IMR-90 (cell line): ENCODE measurements at regions not wholly inside any gene's neighbourhood (a gene's known extent, or its start where the extent isn't known, plus 50 kb on each side); places are given as distances from the start of the nearest gene placed in this dataset.
A peak's percentile ranks its signal among the peaks of the same experiment; 100 is the strongest.

Experiments used
- ATAC-seq: fragments of 200-7000 bp; cut with Tn5 transposase; 2 replicates; pipeline ENCODE4 v1.9.1; 2020; ENCODE audit warnings: low read depth, mild to moderate bottlenecking, moderate library complexity
- BruUV-seq: library from RNA; stranded (reverse); fragments of 400-500 nt; replicated peaks from 2 replicates; lab custom pipeline; 2021; lab: Mats Ljungman, UMichigan
- CTCF ChIA-PET: fragments of 300-600 bp; formaldehyde crosslinking; extraction: SDS; loops from one replicate; lab custom pipeline; 2021; ENCODE audit warnings: antibody characterized with exemption; lab: Yijun Ruan, JAX
- POLR2A ChIA-PET: fragments of 300-600 bp; sonication (Branson Sonifier 250); formaldehyde crosslinking; loops from one replicate; lab custom pipeline; 2022; ENCODE audit warnings: antibody characterized with exemption; ENCODE audit not compliant: unreplicated experiment; lab: Charles Lee
- DNase-seq: peaks from one replicate; pipeline ENCODE4 v3.0.0; 2013
- H2AFZ ChIP-seq: replicated peaks from 2 replicates; pipeline ENCODE3; 2013; ENCODE audit warnings: low read length, mild to moderate bottlenecking; ENCODE audit not compliant: poor library complexity
- H2AK5ac ChIP-seq: 2 replicates; pipeline ENCODE4 v1.6.1; 2013; ENCODE audit warnings: low read depth, low read length, inconsistent platforms
- H2AK9ac ChIP-seq: replicated peaks from 2 replicates; pipeline ENCODE3; 2013; ENCODE audit warnings: mild to moderate bottlenecking, low read depth, low read length, moderate library complexity; ENCODE audit not compliant: poor library complexity
- H2BK120ac ChIP-seq: 2 replicates; pipeline ENCODE4 v1.6.1; 2013; ENCODE audit warnings: low read depth, low read length, inconsistent platforms
- H2BK15ac ChIP-seq: 3 replicates; pipeline ENCODE4 v1.6.1; 2013; ENCODE audit warnings: low read depth, low read length, inconsistent platforms
- H2BK20ac ChIP-seq: 2 replicates; pipeline ENCODE4 v1.6.1; 2013; ENCODE audit warnings: low read depth, mild to moderate bottlenecking, inconsistent platforms, low read length, moderate library complexity
- H2BK5ac ChIP-seq: 2 replicates; pipeline ENCODE4 v1.6.1; 2013; ENCODE audit warnings: mild to moderate bottlenecking, low read depth, low read length, inconsistent platforms; ENCODE audit not compliant: poor library complexity, severe bottlenecking
- H3K14ac ChIP-seq: replicated peaks from 2 replicates; pipeline ENCODE4 v1.6.1; 2013; ENCODE audit warnings: low read depth, low read length, inconsistent platforms
- H3K18ac ChIP-seq: 2 replicates; pipeline ENCODE4 v1.6.1; 2013; ENCODE audit warnings: low read depth, low read length, control low read depth
- H3K23ac ChIP-seq: 2 replicates; pipeline ENCODE4 v1.6.1; 2013; ENCODE audit warnings: low read depth, low read length, inconsistent platforms
- H3K27ac ChIP-seq: 2 replicates; pipeline ENCODE4 v1.5.1; 2013; ENCODE audit warnings: mild to moderate bottlenecking, control low read depth, low read length; ENCODE audit not compliant: insufficient read depth
- H3K27me3 ChIP-seq: 2 replicates; pipeline ENCODE4 v1.6.1; 2013; ENCODE audit warnings: low read length; ENCODE audit not compliant: control insufficient read depth, insufficient read depth
- H3K36me3 ChIP-seq: 2 replicates; pipeline ENCODE4 v1.6.1; 2013; ENCODE audit warnings: low read length, mixed read lengths; ENCODE audit not compliant: control insufficient read depth, insufficient read depth
- H3K4ac ChIP-seq: 2 replicates; pipeline ENCODE4 v1.6.1; 2013; ENCODE audit warnings: low read depth, low read length, inconsistent platforms
- H3K4me1 ChIP-seq: 2 replicates; pipeline ENCODE4 v1.6.1; 2013; ENCODE audit warnings: low read length, mixed read lengths; ENCODE audit not compliant: control insufficient read depth, insufficient read depth
- H3K4me2 ChIP-seq: 2 replicates; pipeline ENCODE4 v1.6.1; 2013; ENCODE audit warnings: low read depth, mild to moderate bottlenecking, control low read depth, low read length, moderate library complexity
- H3K4me3 ChIP-seq: 2 replicates; pipeline ENCODE4 v1.5.1; 2013; ENCODE audit warnings: low read depth, mild to moderate bottlenecking, control low read depth, low read length, moderate library complexity; ENCODE audit not compliant: insufficient read depth
- H3K56ac ChIP-seq: 2 replicates; pipeline ENCODE4 v1.6.1; 2013; ENCODE audit warnings: low read length, inconsistent platforms; ENCODE audit not compliant: insufficient read depth; ENCODE audit errors: extremely low read depth
- H3K79me1 ChIP-seq, 2 experiments: 2 replicates each; pipeline ENCODE4 v1.6.1; 2013; ENCODE audit warnings: low read length in 2 of 2, inconsistent platforms in 1 of 2, low read depth in 1 of 2
- H3K9ac ChIP-seq: 2 replicates; pipeline ENCODE4 v1.6.1; 2013; ENCODE audit warnings: low read depth, low read length, control low read depth
- H3K9me1 ChIP-seq: 2 replicates; pipeline ENCODE4 v1.6.1; 2013; ENCODE audit warnings: low read length, inconsistent platforms; ENCODE audit not compliant: insufficient read depth
- H3K9me3 ChIP-seq: 2 replicates; pipeline ENCODE4 v1.6.1; 2013; ENCODE audit warnings: low read length; ENCODE audit not compliant: control insufficient read depth, insufficient read depth
- H4K20me1 ChIP-seq: 2 replicates; pipeline ENCODE4 v1.6.1; 2013; ENCODE audit warnings: low read length, inconsistent platforms; ENCODE audit not compliant: insufficient read depth
- H4K5ac ChIP-seq: 2 replicates; pipeline ENCODE4 v1.6.1; 2013; ENCODE audit warnings: mild to moderate bottlenecking, low read depth, low read length, control low read depth
- H4K8ac ChIP-seq, 2 experiments: 2 replicates each; pipeline ENCODE4 v1.6.1; 2013; ENCODE audit warnings: low read depth in 2 of 2, low read length in 2 of 2, control low read depth in 1 of 2, inconsistent platforms in 1 of 2
- H4K91ac ChIP-seq: 2 replicates; pipeline ENCODE4 v1.6.1; 2013; ENCODE audit warnings: low read depth, low read length, inconsistent platforms; ENCODE audit not compliant: insufficient read depth
- BHLHE40 ChIP-seq: fragments of 150-350 bp; IDR thresholded peaks from 2 replicates; pipeline ENCODE4 v1.6.1; 2016; ENCODE audit warnings: mild to moderate bottlenecking, low read depth, low read length
- CEBPB ChIP-seq: IDR thresholded peaks from 2 replicates; pipeline ENCODE4 v1.6.1; 2012; ENCODE audit warnings: low read depth, low read length, improper control_type of control experiment
- CTCF ChIP-seq: conservative IDR thresholded peaks from 2 replicates; pipeline ENCODE4 v1.5.1; 2012; ENCODE audit warnings: mild to moderate bottlenecking, low read depth, low read length, improper control_type of control experiment
- FOS ChIP-seq: fragments of 150-350 bp; IDR thresholded peaks from 2 replicates; pipeline ENCODE4 v1.6.1; 2016; ENCODE audit warnings: low read depth, low read length
- MAFK ChIP-seq: IDR thresholded peaks from 2 replicates; pipeline ENCODE4 v1.6.1; 2012; ENCODE audit warnings: low read depth, low read length, improper control_type of control experiment
- NFE2L2 ChIP-seq: fragments of 150-350 bp; IDR thresholded peaks from 2 replicates; pipeline ENCODE4 v1.6.1; 2016; ENCODE audit warnings: low read depth, mild to moderate bottlenecking, low read length
- RAD21 ChIP-seq: IDR thresholded peaks from 2 replicates; pipeline ENCODE4 v1.6.1; 2012; ENCODE audit warnings: low read length, improper control_type of control experiment
- RCOR1 ChIP-seq: IDR thresholded peaks from 2 replicates; pipeline ENCODE4 v1.6.1; 2012; ENCODE audit warnings: mild to moderate bottlenecking, low read length, improper control_type of control experiment; ENCODE audit not compliant: insufficient replicate concordance
- SMC3 ChIP-seq: fragments of 150-350 bp; IDR thresholded peaks from 2 replicates; pipeline ENCODE4 v1.6.1; 2016; ENCODE audit warnings: low read depth, mild to moderate bottlenecking, antibody characterized with exemption, low read length, moderate library complexity
- USF2 ChIP-seq: fragments of 150-350 bp; IDR thresholded peaks from 2 replicates; pipeline ENCODE4 v1.6.1; 2017; ENCODE audit warnings: mild to moderate bottlenecking, antibody characterized with exemption, low read length, low read depth
- dilution Hi-C: fragments of 300-500 bp; cut with HindIII; formaldehyde crosslinking; loops from one replicate; pipeline ENCODE4 v1.14.3; 2018; ENCODE audit warnings: low sequenced_read_pairs; ENCODE audit not compliant: unreplicated experiment
- in situ Hi-C: fragments of 300-500 bp; cut with MboI; formaldehyde crosslinking; loops from 3 replicates; pipeline ENCODE4 v1.14.3; 2019; ENCODE audit warnings: low sequenced_read_pairs, inconsistent platforms, mixed read lengths
- intact Hi-C: fragments of 100-400 bp; cut with micrococcal nuclease; formaldehyde crosslinking; loops from 2 replicates; pipeline ENCODE4 v1.10.0; 2022

DNA sequence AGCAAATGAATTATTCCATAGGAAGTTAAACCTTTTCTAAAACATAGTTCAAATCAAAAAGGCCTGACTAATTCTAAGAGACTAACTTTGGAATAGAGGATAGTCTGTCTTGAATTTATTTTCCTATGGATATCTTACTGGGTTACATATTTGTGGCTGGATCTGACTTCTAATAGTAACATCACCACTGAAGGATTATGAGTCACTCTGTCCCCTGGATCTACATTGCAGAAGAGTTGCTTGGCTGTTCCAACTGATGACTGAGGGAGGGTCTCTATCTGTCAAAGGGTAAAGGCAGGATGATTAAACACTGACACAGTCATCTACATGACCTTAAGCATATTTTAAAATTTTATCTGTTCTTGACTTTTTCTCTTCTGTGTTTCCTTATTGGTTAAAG is 119.6 kb upstream of the FST start:
- Histone ChIP-seq H3K4ac (peak overlapping the region; percentile 97; the same call in 1 of the 2 replicates), H2BK20ac (peak overlapping the region; percentile 98; the same call in 1 of the 2 replicates), H3K9me3 (no peaks in the 10 kb centered on the region), H2BK120ac (peak overlapping the region; percentile 97), H2BK15ac (peak overlapping the region; percentile 3; the same call in 2 of the 3 replicates), H2BK5ac (peak overlapping the region; percentile 99), H4K8ac (peak overlapping the region; percentile 94 to 95), H3K56ac (peak overlapping the region; percentile 92), H3K14ac (no peak overlapping the region), H3K4me2 (peak overlapping the region; percentile 72; the same call in 1 of the 2 replicates), H3K4me1 (peaks cover 16% of the 10 kb centered on the region), H3K27me3 (no peaks in the 10 kb centered on the region), H3K18ac (peak overlapping the region; percentile 100), H3K36me3 (no peaks in the 10 kb centered on the region), H4K91ac (peak overlapping the region; percentile 83), H3K4me3 (no peak overlapping the region), H3K79me1 (peaks cover 0 to 3% of the 10 kb centered on the region in 2 experiments; a peak in 2 of 4 replicates), H3K27ac (peak overlapping the region; percentile 8; the same call in 1 of the 2 replicates), H2AK5ac (peak overlapping the region; percentile 5; the same call in 1 of the 2 replicates), H3K23ac (peak overlapping the region; percentile 90; the same call in 1 of the 2 replicates), H2AK9ac (no peak overlapping the region), H3K9me1 (peaks cover 10% of the 10 kb centered on the region; the same call in 1 of the 2 replicates), H4K5ac (peak overlapping the region; percentile 90; the same call in 1 of the 2 replicates), H3K9ac (peak overlapping the region; percentile 55; the same call in 1 of the 2 replicates), H4K20me1 (no peaks in the 10 kb centered on the region), H2AFZ (no peak overlapping the region)
- BruUV-seq: no TSS peak
- ATAC-seq: peak; percentile 74
- no peak for TF ChIP-seq MAFK
- peak; percentile 97 for TF ChIP-seq FOS
- TF ChIP-seq CEBPB: peak; percentile 82
- no peak for TF ChIP-seq NFE2L2
- TF ChIP-seq BHLHE40: peak; percentile 37; the same call in 1 of the 2 replicates
- TF ChIP-seq RAD21: no peak
- TF ChIP-seq USF2: no peak
- no peak for TF ChIP-seq SMC3
- TF ChIP-seq CTCF: no peak
- no peak for TF ChIP-seq RCOR1
- in situ Hi-C loops (no loop called here), intact Hi-C loops (loop anchor here (2.0 to 10.0 kb wide), 3 partner anchors 98 to 186 kb away; no protein-coding TSS in a partner anchor), dilution Hi-C loops (no loop called here)
- ChIA-PET CTCF (no interaction called here), POLR2A (no interaction called here)
- DNase-seq: peak; percentile 94
